Limb (tissue), 2 donors: ENCODE measurements at regions not wholly inside any gene's neighbourhood (a gene's known extent, or its start where the extent isn't known, plus 50 kb on each side); places are given as distances from the start of the nearest gene placed in this dataset.
"Not testable (repeated sequence)": the region's sequence is repeated elsewhere in the genome, so short reads cannot be mapped to it uniquely, and the experiment has no call there.

Experiments
- DNase-seq, 2 donors: peaks; one replicate each; pipeline ENCODE4 v3.0.0-alpha.2; 2016; ENCODE audit errors: extremely low spot score in 2 of 2

GRCh38 chr13:75960538-75960994, 324.4 kb downstream of the LMO7 start:
- no peak for DNase-seq

GRCh38 chr13:75959861-75960481, 323.8 kb downstream of the LMO7 start:
- DNase-seq = no peak

- DNase-seq = not testable (repeated sequence)
Measured at GRCh38 chr13:75953589-75953988, 317.5 kb downstream of the LMO7 start.

DNA sequence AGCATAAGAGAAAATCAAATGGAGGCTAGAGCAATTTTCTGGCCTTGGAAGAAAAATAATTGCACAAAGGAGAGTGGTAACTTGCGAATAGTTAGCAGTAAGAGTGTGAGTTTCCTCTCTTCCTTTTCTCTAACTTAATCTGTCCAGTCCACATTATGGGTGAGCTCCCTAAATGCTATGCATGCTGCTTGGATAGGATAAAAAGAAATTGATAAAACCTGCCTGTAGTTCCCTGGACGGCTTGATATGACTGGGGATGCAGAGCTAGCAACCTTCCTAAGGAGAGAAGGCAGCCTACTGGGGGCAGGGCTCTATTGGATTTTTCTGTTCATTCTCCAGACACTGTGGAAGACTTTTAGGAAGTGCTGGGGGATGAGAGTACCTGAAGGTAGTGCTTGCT, 311.3 kb downstream of the LMO7 start:
- DNase-seq = no peak

- no peak for DNase-seq
Measured at GRCh38 chr13:75946536-75947284, 310.6 kb downstream of the LMO7 start.

- no peak for DNase-seq
Measured at GRCh38 chr13:75945841-75946482, 309.8 kb downstream of the LMO7 start.

GRCh38 chr13:75938811-75939560, 302.9 kb downstream of the LMO7 start:
- DNase-seq = no peak

DNA sequence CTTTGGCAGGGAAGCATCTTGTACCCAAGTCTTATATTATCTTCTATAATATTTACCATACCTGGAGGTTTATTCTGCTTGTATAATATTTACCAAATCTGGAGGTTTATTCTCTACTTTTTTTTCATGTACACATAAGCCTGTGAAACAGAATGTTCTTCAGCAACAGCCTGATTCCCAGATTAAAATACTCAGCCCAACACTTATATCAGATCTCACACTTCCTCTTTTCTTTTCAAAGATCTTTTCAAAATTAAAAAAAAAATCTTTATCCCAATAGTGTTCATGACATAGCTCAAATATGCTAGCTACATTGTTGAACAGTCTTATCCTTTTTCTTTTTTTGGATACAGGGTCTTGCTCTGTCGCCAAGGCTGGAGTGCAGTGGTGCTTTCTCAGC, 300.7 kb downstream of the LMO7 start:
- DNase-seq = no peak

GRCh38 chr13:75935805-75936204, 299.7 kb downstream of the LMO7 start:
- DNase-seq = no peak

DNA sequence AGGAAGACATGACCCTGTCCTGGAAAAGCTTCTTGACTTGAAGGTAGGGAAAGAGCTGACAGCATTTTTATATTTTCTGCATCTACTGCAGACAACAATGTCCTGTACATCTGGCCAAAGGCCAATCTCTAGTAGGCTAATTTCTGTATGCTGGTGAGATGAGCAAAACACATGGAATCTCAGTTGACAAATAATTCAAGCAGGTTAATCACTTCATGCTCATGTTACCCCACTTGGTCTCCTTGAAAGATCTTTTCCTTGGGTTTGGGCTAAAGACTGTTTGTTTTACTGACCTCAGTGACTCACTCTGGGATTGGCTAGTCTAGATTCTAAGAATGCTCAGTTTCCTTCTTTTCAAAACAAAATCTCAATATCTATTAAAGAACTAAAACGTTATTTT, 298.8 kb downstream of the LMO7 start:
- DNase-seq = no peak

DNA sequence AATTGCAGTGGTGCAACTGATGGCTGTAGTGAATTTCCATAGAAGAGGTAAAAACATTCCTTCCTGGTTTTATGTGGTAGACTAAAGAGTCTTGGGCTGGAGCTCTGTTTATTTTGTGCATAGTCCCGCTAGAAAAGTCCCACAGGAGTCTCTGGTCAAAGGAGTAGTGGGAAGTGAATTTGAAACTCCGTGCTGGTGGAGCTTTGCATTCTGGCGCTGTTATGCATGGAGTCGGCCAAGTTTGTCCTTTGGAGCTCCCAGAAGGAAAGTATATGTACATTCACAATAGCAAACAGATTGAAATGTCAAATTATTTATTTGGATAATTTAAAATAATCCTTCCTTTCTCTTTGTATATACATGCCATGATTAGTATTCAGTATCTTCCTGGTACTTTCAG, 296.5 kb downstream of the LMO7 start:
- no peak for DNase-seq

DNA sequence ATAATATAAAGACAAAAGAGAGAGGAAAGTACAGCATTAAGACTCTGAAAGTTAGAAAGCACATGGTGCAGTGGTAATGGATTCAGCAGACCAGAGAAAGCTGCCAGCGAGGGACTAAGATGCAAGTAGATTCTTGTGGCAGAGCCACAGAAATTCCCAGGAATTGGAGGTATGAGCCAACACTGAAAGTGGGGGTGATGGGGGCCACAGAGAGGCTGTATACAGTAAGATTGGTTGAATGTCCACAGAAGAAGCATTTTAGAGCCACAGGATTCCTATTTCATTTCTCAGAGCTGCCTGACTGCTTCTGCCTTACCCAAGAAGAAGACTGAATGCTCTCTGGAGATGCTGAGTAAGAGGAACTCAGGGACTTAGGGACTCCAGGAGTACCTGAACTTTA, 295.0 kb downstream of the LMO7 start:
- peak in 1 of 2 donors; percentile 29 for DNase-seq

DNA sequence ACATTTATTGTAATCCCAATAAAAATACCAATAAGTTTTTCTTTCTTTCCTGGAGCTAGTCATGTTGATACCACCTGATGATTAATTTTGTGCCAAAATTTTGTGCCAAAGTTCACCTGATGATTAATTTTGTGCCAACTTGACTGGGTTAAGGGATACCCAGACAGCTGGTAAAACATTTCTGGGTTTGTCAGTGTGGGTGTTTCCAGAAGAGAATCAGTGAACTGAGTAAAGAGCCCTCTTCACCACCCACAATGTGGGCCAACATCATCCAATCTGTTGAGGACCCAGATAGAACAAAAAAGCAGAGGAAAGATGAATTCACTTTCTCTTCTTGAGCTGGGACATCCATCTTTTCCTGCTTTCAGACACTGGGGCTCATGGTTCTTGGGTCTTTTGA, 292.9 kb downstream of the LMO7 start:
- no peak for DNase-seq

- DNase-seq = peak in 1 of 2 donors; percentile 71
Measured at GRCh38 chr13:75927183-75927669, 291.1 kb downstream of the LMO7 start.

- DNase-seq = no peak
Measured at GRCh38 chr13:75920536-75920935, 284.4 kb downstream of the LMO7 start.

DNA sequence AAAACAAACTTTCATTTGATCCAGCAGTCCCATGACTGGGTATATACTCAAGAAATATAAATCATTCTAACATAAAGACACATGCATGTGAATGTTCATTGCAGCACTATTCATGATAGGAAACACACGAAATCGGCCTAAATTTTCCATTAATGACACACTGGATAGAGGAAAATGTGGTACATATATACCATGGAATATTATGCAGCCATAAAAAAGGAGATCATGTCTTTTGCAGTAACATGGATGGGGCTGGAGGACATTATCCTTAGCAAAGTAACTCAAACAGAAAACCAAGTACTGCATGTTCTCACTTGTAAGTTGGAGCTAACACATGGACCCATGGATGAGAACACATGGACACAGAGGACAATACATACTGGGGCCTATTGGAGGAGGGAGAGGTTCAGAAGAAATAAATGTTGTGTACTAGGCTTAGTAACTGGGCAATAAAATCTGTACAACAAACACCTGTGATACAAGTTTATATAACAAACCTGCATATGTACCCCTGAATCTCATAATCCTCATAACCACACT, 283.6 kb downstream of the LMO7 start:
- DNase-seq = no peak

DNA sequence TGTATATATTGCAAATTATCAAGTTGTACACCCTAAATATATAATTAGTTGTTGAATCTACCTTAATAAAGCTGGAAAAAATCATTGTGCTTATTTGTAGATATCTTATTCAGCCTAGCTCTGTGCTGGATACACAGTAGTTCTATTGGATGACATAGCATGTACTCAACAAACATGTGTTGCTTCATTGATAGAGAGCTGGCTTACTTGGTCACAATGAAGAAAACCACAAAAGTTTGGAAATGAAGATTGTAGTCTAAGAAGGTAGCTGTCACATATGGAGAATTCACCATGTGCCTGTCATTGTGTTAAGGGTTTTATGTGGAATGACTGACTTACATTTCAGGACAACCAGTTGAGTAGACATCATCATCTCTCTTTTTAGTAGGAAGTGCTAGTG, 278.9 kb downstream of the LMO7 start:
- no peak for DNase-seq

DNA sequence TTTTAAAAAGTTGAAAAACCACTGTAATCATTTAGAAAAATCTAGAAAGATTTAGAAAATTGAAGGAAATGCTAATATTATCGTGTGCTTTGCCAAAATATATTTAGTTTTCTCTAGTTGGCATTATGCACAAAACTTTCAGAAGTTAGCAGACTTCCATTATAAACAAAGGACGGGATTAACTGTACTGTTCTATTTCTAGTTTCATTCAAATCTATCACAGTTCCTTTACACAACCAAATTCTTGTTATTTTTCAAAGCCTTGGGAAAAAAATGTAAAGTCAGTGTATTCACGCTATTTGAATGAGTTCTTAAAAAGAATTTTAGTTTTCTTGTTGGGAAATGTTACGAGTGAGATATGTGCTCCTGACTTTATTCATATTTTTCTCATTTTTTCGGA, 277.8 kb downstream of the LMO7 start:
- DNase-seq = no peak

GRCh38 chr13:75910591-75910990, 274.5 kb downstream of the LMO7 start:
- no peak for DNase-seq
